Mesodermal cell (in vitro differentiated cells): ENCODE measurements at regions not wholly inside any gene's neighbourhood (a gene's known extent, or its start where the extent isn't known, plus 50 kb on each side); places are given as distances from the start of the nearest gene placed in this dataset.

Source experiments
- H3K27ac ChIP-seq: 2 replicates; pipeline ENCODE4 v1.7.0; 2013; ENCODE audit warnings: mild to moderate bottlenecking, low read depth, low read length, moderate library complexity; ENCODE audit not compliant: severe bottlenecking
- H3K36me3 ChIP-seq: 2 replicates; pipeline ENCODE4 v1.7.1; 2013; ENCODE audit warnings: mild to moderate bottlenecking, low read length, moderate library complexity; ENCODE audit not compliant: control insufficient read depth, insufficient read depth
- H3K4me1 ChIP-seq: one replicate; pipeline ENCODE4 v1.7.1; 2013; ENCODE audit warnings: mild to moderate bottlenecking, low read length; ENCODE audit not compliant: insufficient read depth, control insufficient read depth, poor library complexity, severe bottlenecking
- H3K4me3 ChIP-seq: 2 replicates; pipeline ENCODE4 v1.7.0; 2013; ENCODE audit warnings: low read length, control low read depth, mild to moderate bottlenecking; ENCODE audit not compliant: insufficient read depth, poor library complexity, severe bottlenecking; ENCODE audit errors: extremely low read depth
- H3K9me3 ChIP-seq: 2 replicates; pipeline ENCODE4 v1.7.1; 2013; ENCODE audit warnings: mild to moderate bottlenecking, low read length, moderate library complexity; ENCODE audit not compliant: control insufficient read depth
- WGBS, 2 experiments: methylation state at CpG; one replicate each; pipeline ENCODE4 v1.1.5; 2013; ENCODE audit warnings: missing lambda C conversion rate in 2 of 2; ENCODE audit not compliant: insufficient coverage in 2 of 2; 5-methylcytosine and 5-hydroxymethylcytosine counted together

DNA sequence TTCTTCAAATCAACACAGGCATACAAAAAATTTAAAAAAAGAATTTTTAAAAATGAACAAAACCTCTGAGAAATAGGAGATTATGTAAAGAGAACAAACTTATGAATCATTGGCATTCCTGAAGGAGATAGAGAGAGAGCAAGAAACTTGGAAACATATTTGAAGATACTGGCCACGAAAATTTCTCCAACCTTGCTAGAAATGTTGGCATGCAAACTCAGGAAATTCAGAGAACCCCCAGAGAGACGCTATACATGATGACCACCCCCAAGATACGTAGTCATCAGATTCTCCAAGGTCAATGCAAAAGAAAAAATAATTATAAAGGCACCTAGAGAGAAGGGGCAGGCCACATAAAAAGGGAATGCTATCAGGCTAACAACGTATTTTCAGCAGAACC is 472.5 kb downstream of the MTRR start:
- WGBS, 2 experiments, result 50 to 67% methylated on average over 1 to 3 of the region's 4 CpGs
- H3K4me1 ChIP-seq, result no peaks in the 10 kb centered on the region

DNA sequence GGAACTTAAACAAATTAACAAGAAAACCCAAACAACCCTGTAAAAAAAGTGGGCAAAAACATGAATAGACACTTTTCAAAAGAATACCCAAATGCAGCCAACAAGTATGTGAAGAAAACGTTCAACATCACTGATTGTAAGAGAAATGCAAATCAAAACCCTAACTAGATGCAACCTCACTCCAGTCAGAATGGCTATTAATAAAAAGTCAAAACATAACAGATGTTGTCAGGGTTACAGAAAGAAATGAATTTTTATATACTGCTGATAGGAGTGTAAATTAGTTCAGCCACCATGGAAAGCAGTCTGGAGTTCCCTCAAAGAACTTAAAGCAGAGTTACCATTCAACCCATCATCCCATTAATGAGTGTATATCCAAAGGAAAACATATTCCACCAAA is 479.0 kb downstream of the MTRR start:
- H3K4me1 ChIP-seq, result no peaks in the 10 kb centered on the region
- H3K36me3 ChIP-seq, result no peaks in the 10 kb centered on the region
- no CpG with 5 or more reads among the region's 1 CpG for WGBS, 2 experiments
- H3K27ac ChIP-seq, result no peak overlapping the region
- H3K4me3 ChIP-seq, result no peak overlapping the region
- H3K9me3 ChIP-seq, result no peaks in the 10 kb centered on the region

More for the DNA sequence above, 472.5 kb downstream of the MTRR start:
- H3K9me3 ChIP-seq, result no peaks in the 10 kb centered on the region
- H3K36me3 ChIP-seq, result no peaks in the 10 kb centered on the region
- no peak overlapping the region for H3K27ac ChIP-seq
- no peak overlapping the region for H3K4me3 ChIP-seq

DNA sequence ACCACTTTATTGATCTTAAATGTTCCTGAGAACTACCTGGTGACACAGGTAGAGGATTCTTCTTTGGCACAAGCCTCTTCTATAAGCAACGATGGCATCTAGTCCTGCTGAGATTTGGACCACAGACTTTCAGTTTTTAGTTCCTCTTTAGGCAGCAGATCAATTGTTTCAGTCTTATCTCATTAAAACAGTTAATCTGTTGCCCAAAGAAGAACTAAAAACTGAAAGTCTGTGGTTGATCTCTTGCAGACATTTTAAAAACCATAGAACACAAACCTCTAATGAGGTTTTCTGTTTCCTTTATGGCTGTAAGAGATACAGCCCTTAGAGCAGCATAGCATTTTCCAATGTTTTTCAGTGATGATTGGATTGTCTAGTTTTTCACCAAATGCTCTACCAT is 480.9 kb downstream of the MTRR start:
- H3K4me1 ChIP-seq, result no peaks in the 10 kb centered on the region
- H3K27ac ChIP-seq, result no peak overlapping the region
- H3K36me3 ChIP-seq, result no peaks in the 10 kb centered on the region
- 92 to 100% methylated on average over 1 of the region's 1 CpG for WGBS, 2 experiments
- no peak overlapping the region for H3K4me3 ChIP-seq
- no peaks in the 10 kb centered on the region for H3K9me3 ChIP-seq

DNA sequence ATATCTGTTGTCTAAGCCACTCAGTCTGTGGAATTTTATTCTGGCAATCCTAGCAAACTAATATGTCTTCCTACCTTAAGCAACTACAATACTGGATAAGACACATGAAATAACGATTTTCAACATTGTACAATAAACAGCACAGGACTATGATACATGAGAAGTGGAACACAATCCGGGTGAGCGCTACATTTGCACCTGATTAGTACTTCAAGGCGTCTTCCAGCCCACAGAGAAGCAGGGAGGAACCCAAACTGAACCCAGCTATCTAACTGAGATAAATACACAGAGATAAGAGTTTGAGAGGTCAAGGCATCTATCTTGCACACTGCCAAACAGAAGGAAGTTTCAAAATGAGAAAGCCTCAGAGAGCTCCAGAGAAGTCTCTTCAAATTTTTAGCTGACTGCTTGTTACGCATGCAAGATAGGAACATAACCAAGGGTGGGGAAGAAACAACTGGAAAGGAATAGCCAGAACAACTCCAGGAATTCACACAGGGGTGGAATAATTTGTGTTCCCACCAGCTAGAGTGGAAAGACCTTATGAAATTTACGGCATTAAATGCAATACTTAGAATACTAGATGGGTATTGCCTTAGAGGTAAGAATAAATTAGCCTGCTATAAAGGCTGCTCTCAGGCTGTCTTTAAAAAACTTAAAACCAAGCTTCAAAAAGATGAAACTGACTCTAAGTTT is 481.8 kb downstream of the MTRR start:
- Histone ChIP-seq H3K36me3 (no peaks in the 10 kb centered on the region), H3K9me3 (no peaks in the 10 kb centered on the region), H3K4me3 (no peak overlapping the region), H3K27ac (no peak overlapping the region), H3K4me1 (no peaks in the 10 kb centered on the region)
- 86 to 92% methylated on average over 2 to 4 of the region's 6 CpGs for WGBS, 2 experiments

DNA sequence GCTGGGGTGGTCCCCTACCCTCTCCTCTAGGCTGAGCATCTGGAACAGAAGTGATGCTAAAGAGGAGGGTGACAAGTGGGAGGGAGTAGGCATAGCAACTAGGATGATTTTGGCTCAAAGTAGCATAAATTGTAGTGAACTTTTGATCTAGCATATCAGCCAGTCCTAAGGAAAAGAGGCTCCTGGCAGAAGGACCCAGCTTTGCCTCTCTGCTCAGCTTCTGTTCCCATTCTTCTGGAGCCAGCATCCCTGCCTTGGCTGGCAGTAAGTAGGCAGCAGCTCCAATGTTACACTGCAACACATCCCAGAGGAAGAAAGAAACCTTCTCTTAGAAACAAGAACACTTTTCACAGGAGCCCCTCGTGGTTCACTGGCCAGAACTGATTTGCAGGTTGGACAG is 487.0 kb downstream of the MTRR start:
- Histone ChIP-seq H3K4me3 (no peak overlapping the region), H3K9me3 (no peaks in the 10 kb centered on the region), H3K36me3 (no peaks in the 10 kb centered on the region), H3K27ac (no peak overlapping the region), H3K4me1 (no peaks in the 10 kb centered on the region)
- WGBS, 2 experiments, result 40 to 55% methylated on average over 1 of the region's 1 CpG

DNA sequence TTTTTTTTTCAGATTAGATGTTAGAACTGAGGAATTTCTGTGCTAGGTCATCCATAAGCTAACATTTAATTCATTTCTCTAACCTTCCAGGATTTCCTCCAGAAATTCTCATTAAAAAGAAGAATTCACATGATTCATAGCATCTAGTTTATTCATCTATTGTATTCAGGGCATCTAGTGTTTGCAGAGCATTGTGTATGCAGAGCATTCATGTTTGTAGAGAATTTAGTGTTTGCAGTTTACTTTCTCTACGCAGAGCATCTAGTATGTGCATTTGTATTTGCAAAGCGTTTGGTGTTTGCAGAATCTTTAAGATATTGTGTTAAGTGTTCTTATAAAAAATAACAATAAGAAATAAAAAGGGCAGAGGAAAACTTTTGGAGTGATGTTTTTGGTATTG is 491.1 kb downstream of the MTRR start:
- Histone ChIP-seq H3K36me3 (no peaks in the 10 kb centered on the region), H3K4me1 (peaks cover 3% of the 10 kb centered on the region), H3K9me3 (no peaks in the 10 kb centered on the region), H3K4me3 (no peak overlapping the region), H3K27ac (no peak overlapping the region)
- 0% methylated on average over 1 of the region's 2 CpGs; no CpG with 5 or more reads in 1 of the 2 experiments for WGBS, 2 experiments

DNA sequence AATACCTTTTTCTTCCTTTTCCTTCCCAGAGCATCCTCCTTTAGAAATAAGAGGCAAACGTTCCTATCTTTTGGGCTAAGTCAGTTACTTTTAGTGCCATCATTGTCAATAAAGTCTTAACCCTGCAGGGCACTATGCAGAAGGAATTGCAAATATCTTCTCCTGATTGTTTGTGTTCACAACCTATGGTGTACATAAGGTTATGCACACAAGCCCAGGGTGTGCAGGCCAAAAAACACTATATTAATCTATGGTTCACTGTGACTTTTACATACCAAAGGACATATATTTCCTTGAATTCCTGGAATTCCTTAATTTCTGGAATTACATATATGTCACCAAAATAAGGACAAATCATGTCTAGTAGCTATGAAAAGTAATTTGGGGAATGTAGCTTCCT is 493.5 kb downstream of the MTRR start:
- no CpG with 5 or more reads among the region's 1 CpG for whole genome bisulfite sequencing, 2 experiments
- no peaks in the 10 kb centered on the region for H3K9me3 ChIP-seq
- H3K4me3 ChIP-seq, result no peak overlapping the region
- H3K27ac ChIP-seq, result no peak overlapping the region
- peaks cover 3% of the 10 kb centered on the region for H3K4me1 ChIP-seq
- H3K36me3 ChIP-seq, result no peaks in the 10 kb centered on the region

DNA sequence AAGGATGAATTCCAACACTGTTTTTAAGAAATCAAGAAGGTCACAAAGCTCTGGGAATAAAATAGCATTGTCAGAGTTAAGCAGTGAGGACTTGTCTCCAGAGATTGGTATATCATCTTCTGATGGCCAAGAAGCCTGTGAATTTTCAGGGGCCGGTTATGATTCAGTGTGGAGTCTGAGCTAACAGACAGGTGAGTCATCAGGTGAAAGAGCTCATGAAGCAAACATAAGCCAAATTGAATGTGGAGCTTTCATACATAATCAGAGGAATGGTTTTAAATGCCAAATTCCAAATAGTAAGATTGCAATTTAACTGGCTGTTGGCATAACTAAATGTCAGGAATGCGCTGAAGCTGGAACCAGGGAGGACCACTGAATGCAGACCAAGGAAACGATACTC is 494.2 kb downstream of the MTRR start:
- no peaks in the 10 kb centered on the region for H3K9me3 ChIP-seq
- no peak overlapping the region for H3K4me3 ChIP-seq
- peaks cover 3% of the 10 kb centered on the region for H3K4me1 ChIP-seq
- no peaks in the 10 kb centered on the region for H3K36me3 ChIP-seq
- H3K27ac ChIP-seq, result no peak overlapping the region
- 82 to 83% methylated on average over 3 of the region's 3 CpGs for WGBS, 2 experiments

DNA sequence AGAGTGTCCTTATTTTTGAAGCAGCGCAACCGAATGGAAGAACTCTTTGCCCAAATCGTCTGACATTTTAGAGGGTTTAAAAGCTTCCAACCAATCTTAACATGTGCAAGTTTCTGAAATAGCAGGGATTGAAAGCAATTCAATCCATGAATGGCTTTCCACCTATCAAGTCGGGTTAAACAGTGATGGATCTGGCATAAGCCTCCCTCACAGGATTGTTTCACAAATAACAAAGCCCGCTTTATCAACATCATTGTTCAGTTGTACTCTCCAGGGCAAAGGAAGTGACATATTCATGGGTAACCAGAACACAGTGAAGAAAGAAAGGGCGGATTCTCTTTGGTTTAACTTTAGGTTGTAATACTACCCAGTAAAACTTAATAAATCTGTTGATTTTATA is 497.3 kb downstream of the MTRR start:
- H3K27ac ChIP-seq, result no peak overlapping the region
- H3K4me1 ChIP-seq, result peaks cover 3% of the 10 kb centered on the region
- H3K4me3 ChIP-seq, result no peak overlapping the region
- WGBS, 2 experiments, result 53 to 83% methylated on average over 2 to 4 of the region's 6 CpGs
- H3K9me3 ChIP-seq, result no peaks in the 10 kb centered on the region
- no peaks in the 10 kb centered on the region for H3K36me3 ChIP-seq

DNA sequence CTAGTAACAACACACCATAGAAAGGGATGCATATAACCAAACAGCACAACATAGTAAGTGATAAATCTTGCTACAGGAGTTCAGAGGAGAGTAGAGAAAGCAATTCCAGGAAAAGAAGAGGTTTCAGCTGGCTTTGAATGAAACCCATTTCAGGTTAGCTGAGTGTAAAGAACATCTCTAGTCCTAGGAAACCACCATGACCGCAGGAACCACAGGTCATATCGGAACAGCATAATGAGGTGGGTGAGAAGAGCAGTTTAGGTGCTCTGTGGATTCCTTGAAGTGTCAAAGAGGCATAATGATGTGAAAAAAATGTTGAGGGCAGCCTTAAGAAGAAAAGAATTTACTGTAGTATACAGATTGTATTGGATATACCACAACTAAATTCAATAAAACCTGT is 507.5 kb downstream of the MTRR start:
- Histone ChIP-seq H3K27ac (no peak overlapping the region), H3K9me3 (no peaks in the 10 kb centered on the region), H3K4me3 (no peak overlapping the region), H3K4me1 (no peaks in the 10 kb centered on the region), H3K36me3 (no peaks in the 10 kb centered on the region)
- 0 to 44% methylated on average over 1 to 2 of the region's 2 CpGs for WGBS, 2 experiments

DNA sequence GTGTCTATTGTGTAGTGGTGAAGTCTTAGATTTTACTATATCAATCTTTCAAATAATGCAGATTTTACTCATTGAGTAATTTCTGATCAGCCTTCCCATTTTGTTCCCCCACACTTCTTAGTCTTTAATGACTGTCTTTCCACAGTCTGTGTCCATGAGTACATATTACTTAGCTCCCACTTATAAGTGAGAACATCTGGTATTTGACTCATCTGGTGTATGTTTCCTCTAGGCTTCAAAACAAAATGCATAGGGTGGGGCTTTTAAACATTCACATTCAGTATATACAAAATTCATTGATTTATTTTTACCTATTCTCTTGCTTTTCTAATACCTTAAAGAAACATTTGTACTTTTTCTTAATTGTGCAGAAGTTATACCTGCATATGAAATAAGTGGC is 513.0 kb downstream of the MTRR start:
- H3K27ac ChIP-seq, result no peak overlapping the region
- H3K36me3 ChIP-seq, result no peaks in the 10 kb centered on the region
- H3K9me3 ChIP-seq, result no peaks in the 10 kb centered on the region
- H3K4me1 ChIP-seq, result no peaks in the 10 kb centered on the region
- H3K4me3 ChIP-seq, result no peak overlapping the region
